HG02623 (cell line): ENCODE measurements at regions not wholly inside any gene's neighbourhood (a gene's known extent, or its start where the extent isn't known, plus 50 kb on each side); places are given as distances from the start of the nearest gene placed in this dataset.

ENCODE experiments used
- ATAC-seq: cut with Tn5 transposase; IDR thresholded peaks from one replicate; pipeline ENCODE4 v1.9.1; 2021; ENCODE audit warnings: moderate library complexity; ENCODE audit not compliant: unreplicated experiment

- ATAC-seq = no peak
These were observed 222.5 kb upstream of the KIRREL3 start for GRCh38 chr11:127223026-127223425.

- ATAC-seq = no peak
These were observed 219.1 kb upstream of the KIRREL3 start for GRCh38 chr11:127219704-127220103.

DNA sequence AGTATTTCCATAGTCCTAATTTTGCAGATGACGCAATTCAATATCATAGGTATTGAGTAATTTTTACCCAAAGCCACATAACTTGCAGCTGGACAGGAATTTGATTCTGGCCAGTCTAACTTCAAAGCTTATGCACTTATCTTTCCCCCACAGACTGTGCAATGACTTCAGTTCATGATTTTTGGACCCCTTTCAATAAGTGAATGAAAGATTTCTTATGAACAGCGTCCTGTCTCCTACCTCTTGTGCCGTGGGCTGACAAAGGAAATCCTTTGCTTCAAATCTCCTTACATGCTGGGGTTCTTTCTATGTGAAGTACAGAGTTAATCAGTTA lies 217.7 kb upstream of the KIRREL3 start:
- no peak for ATAC-seq

DNA sequence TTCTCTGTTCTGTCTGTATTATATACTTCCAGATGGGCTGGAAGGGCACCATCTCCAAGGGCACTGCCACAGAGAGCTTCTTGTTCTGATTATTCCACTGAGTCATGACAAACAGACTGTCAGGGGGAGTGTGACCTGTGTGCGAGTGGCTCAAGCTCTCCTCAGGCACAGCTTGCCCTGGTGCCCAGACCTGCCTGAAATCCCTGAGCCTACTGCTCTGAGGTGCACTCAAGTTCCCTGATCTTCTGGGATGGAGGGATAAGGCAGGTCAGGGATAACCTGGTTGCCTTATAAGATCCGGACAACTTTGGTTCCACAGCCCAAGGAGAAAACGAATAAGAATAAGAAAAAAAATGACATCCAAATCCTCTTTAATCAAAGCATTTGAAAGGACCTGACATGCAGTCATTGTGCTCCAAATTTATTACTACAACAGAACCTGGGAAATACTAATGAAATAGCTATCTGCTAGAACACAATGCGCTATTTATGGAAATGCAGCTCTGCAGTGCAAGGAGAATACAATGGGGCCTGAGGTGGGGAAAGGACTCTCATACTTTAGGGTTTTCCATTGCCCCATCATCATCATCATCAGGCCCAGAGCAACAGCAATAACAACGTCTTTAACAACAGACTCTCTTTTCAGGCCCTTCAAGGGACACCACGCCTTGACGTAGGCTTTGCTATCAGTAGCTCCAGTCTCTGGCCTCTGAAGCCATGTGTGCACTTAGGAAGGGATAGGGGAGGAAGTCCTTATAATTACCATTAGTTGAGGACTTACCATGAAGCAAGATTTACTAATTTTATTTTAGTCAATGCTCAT lies 217.1 kb upstream of the KIRREL3 start:
- no peak for ATAC-seq

DNA sequence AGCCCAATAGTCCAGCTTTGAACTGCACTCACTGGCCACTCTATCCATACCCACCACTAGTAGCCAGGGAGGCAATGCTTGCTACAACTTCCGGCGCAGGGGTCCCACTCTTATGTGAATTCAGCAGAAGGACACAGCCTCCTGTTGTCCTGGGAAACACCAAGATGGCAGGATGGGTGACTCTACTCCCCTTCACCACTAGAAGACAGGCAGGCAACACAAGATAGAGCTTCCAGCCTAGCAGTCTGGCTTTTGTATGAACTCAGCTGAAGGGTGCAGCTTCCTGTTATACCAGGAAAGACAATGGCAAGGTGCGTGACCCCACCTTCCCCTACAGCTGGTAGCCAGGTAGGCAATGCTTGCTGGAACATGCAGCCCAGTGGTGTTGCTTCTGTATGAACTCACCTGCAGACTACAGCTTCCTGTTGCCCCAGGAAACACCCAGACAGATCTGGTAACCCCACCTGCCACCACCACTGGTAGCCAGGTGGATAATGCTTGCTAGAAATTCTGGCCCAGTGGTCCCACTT lies 205.2 kb upstream of the KIRREL3 start:
- no peak for ATAC-seq

DNA sequence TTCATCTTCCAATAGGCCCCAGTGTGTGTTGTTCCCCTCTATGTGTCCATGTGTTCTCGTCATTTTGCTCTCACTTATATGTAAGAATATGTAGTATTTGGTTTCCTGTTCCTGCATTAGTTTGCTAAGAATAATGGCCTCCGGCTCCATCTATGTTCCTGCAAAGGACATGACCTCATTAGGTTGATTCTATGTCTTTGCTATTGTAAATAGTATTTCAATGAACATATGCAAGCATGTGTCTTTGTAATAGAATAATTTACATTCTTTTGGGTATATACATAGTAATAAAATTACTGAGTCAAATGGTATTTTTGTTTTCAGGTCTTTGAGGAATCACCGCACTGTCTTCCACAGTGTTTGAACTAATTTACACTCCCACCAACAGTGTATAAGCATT lies 202.9 kb upstream of the KIRREL3 start:
- no peak for ATAC-seq

DNA sequence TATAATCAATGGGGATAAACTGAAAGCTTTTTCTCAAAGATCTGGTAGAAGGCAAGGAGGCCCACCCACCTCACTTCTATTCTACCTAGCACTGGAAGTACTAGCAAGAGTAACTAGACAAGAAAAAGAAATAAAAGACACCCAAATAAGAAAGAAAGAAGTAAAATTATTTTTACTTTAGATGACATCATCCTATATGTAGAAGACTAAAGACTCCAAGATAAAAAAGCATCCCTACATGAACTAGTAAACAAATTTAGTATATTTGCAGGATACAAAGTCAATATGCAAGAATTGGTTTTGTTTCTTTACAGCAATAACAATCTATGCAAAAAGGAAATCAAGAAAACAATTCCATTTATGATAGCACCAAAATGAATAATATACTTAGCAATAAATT lies 201.5 kb upstream of the KIRREL3 start:
- no peak for ATAC-seq

GRCh38 chr11:127199306-127199801 lies 198.8 kb upstream of the KIRREL3 start:
- ATAC-seq = no peak

DNA sequence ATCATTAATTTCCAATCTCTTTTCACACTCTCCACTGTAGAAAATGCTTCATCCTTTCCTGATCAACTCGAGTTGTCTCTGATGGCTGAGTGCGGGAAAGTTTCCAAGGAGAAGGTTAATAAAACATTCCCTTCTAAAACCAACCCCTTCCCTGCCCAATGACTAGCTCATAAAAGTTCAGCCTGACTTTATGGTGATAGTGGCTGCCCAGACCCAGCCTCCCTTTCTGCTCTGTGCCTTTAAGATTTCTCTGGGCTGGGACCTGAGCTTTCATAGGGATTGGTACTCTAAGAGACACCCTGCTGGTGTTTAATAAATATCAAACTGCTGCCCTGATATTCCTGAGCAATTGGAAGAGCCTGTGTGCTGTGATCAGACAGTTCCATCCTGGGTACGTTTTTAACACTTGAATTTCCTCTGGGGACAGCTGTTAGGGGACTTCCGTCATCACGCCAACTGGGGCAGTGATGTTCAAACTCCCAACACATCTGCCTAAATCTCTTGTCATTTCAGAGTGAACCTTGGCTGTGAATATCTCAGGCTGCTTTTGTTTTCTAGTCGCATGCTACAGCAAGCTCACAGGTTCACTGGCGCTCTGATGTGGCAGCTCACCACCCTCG lies 195.0 kb upstream of the KIRREL3 start:
- ATAC-seq = no peak

DNA sequence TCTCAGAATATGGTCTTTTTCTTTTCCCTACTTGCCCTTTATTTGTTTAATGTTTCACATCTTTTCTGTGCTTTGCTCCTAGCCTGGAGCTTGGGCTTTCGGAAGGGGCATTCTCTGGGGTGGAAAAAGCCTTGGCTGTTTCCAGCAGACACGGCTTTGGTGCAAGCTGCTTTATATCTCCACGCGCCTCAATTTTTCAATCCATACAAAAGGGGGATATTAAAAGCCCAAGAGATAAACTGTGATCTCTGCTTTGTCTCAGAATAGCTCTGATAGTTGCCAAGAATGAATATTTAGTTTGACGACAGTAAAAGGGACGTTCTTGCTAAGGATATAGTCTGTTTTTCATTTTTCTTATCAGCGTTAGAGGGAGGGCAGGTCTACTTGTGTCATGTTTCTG lies 194.0 kb upstream of the KIRREL3 start:
- ATAC-seq = no peak

DNA sequence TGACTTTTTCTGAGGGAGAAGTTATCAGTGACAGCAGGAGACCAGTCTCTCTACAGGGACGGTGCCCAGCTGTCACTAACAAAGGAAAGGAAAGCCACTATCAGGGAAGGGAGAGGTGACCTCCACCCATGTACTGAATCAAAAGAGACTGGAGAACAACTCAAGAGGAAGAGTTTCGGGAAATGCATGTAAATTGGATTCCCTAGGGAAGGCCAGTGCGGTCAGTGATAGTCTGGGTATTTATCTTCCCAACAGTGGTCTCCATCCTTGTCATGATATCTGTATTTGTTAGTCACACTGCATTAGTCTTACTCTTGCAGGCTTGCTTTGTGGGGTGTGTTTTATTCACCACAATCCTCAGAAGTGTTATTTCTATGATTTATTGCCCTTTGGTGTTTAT lies 193.4 kb upstream of the KIRREL3 start:
- ATAC-seq = no peak

DNA sequence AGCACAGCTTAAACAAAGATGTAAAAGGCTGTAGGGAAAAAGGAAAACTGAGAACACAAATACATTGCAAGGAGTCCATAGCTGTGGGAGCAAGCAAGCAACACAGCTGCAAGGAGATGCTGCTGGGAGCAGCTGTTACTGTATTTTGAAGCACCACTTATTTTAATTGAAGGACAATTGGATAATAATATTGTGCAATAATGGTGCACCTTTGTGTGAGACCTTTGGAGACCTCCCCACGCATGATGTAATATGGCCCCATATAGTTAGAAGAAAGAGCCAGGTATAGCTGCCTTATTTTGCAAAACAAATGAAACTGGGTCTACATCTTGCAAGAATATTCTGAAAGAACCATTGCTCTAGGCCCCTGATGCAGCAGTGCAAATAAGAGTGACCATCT lies 191.1 kb upstream of the KIRREL3 start:
- ATAC-seq = no peak

DNA sequence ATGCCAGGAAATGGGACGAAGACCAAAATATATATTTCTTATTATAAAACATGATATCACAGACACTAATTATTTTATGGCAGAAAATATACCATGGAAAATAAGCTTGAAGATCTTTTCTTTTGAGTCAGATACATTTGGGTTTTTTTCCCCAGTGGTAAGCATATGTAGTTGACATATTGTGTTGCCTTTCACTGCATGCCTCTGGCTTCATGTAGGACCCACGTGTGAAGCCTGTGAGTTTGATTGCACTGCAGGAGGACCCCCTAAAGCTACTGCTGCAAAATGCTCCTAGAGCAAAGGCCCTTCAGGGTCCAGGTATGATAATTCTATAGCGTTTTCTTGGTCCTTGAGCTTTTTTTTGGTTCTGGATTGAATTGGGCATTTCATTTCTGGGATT lies 190.7 kb upstream of the KIRREL3 start:
- no peak for ATAC-seq

DNA sequence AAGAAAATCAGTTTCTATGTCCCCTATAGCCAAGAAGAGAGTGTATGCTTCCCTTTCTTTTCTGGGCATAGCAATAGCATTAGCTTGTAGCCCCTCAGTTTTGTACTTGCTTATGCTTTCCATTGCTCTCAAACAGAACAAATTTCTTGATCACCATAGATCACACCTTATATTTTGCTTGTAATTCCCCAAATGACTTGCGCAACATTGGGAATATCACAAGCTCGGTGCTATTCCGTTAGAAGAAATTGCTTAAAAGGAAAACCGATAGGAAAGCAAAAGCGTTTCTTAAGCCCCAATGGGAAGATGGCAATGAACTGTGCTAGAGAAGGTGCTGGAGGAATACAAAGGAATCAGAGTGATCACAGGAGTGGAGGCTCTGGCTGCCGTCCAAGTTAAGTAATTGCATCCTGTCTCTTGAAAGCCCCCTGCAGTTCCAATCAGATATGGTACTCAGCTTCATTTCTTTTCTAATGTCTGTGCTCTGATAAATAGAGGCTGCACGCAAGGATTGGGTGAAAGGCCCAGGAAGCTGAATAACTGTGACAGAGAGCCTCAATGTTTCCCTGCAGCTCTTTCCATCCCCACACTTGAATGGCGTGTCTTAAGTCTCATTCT lies 182.1 kb upstream of the KIRREL3 start:
- no peak for ATAC-seq

DNA sequence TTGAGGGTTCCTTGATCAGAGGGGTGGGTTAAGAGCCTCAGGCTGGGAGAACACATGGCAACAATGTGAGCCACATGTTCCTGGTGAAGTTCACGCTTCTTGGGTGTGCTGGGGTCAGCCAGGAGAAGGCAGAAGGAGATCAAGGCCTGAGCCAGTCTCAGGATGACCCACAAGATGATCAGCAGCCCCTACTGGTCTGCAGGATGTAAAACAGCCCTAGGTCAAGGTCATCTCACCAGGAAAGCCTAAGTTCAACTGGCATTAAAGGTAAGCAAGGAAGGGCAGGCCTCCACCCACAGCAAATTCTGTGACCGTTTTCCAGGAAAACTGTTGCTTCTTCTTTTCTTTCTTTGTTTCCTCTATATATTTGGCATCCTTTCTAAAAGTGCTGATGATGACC lies 156.7 kb upstream of the KIRREL3 start:
- no peak for ATAC-seq

DNA sequence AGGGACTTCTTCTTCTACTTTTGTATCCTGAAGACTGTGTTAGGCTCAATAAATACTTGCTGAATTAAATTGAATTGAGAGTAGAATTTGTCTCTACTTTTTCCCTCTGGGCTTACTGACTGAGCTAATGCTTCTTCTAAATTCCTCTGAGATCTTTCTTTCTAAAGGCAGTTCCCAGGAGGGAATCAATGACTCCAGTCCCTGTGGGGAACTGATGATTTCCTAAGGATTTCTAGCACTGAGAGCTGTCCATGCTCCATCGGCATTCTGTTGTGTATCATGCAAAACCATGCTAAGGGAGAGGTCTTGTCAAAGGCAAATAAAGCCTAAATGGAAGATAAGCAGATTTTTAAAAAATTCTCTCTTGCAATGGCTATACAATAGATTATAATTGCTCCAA lies 148.8 kb upstream of the KIRREL3 start:
- ATAC-seq = no peak

DNA sequence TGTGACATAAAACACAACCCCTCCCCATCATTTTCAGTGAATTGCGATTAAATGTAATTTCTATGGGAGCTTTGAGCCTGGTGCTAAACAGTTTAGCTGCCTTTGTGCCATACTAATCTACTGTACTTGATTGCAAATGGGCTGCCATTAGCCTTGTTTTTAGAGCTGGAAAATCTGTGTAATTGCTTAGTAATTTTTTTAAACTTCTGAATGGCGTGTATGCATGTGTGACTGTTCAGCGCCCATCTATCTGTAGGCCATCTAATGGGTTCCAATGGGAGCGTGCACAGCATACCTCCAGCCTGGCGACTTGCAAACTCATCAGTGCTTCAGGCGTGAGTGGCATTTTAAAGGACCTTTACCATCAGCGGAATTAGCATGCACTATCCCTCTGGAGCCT lies 142.7 kb upstream of the KIRREL3 start:
- no peak for ATAC-seq

- ATAC-seq = no peak
These were observed 138.0 kb upstream of the KIRREL3 start for GRCh38 chr11:127138613-127139012.

DNA sequence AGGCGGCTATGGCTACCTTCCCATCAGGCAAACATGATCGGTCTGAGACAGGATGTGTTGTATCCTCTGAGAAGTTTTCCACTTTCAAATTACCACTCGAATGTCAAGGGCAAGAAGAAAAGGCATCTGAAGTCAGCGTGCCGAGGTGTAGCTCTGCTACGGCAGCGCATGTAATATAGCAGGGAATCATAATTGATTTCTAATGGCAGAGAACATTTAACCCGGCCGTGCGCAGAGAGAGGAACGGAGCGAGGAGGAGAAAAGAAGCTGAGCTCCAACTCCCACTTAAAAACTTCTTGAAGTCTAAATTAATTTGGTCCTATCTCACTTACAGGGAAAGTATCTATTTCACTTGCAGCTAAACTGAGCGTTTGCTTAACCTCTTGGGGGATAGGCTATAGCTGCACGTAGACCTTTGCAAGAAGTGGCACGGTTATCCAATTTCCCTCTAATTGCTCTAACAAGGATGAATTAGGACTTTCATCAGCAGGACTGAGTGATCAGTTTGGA lies 137.3 kb upstream of the KIRREL3 start:
- ATAC-seq = no peak

GRCh38 chr11:127136438-127136837 lies 135.9 kb upstream of the KIRREL3 start:
- no peak for ATAC-seq

DNA sequence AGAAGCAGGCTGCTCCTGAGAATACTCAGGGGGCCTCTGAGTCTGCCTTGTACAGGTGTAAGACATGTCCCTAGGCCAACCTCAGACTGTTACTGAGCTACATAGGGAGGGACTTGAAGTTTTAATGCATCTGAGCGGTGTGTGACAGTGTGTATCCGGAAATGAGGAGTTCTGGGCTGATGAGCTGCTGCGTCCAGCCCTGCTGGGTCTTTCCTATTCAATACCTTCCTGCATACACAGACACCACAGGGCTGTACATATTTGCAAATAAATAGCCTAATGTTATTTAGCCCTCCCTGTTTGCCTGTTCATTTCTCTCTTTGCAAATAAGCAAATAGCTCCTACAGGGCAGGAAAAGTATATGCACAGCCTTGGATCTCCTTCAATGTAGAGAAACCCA lies 134.7 kb upstream of the KIRREL3 start:
- no peak for ATAC-seq

DNA sequence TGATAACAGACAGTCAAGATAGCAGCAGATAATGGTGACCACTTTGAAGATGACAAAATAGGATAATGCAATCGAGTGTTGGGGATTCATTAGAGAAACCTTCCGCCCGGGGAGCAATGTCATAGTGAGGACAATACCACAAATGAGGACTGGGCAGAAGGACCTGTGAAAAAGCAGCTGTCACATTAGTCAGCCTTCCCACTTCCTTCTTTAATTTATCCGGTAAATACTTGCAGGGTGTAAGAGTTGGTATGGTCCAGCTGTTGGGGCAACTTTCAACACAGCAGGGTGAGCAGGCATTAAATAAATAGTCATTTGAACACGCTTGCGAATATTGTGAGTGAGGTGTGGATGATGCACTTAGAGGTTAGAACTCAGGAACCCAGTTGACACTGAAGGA lies 132.5 kb upstream of the KIRREL3 start:
- ATAC-seq = no peak
